K562 (cell line): ENCODE measurements at regions not wholly inside any gene's neighbourhood (a gene's known extent, or its start where the extent isn't known, plus 50 kb on each side); places are given as distances from the start of the nearest gene placed in this dataset.
A peak's percentile ranks its signal among the peaks of the same experiment; 100 is the strongest.
"Not testable (repeated sequence)": the region's sequence is repeated elsewhere in the genome, so short reads cannot be mapped to it uniquely, and the experiment has no call there.

Experiments
- ATAC-seq: fragments of 200-7000 bp; cut with Tn5 transposase; 3 replicates; pipeline ENCODE4 v1.9.1; 2020; ENCODE audit warnings: moderate library complexity
- BruUV-seq: library from RNA; stranded (reverse); fragments of 400-500 nt; replicated peaks from 2 replicates; lab custom pipeline; 2021; lab: Mats Ljungman, UMichigan
- CTCF ChIA-PET: fragments of 300-600 bp; formaldehyde crosslinking; extraction: SDS; loops from one replicate; lab custom pipeline; 2021; ENCODE audit warnings: low intra/inter-chr PET ratio; lab: Yijun Ruan, JAX
- POLR2A ChIA-PET: fragments of 300-600, 350-650 bp; sonication (Branson Sonifier 250); formaldehyde crosslinking; extraction: SDS; loops from one replicate; lab custom pipeline; 2021; ENCODE audit warnings: antibody characterized with exemption, inconsistent platforms; lab: Yijun Ruan, JAX
- DNase-seq, 4 experiments: peaks; one replicate each; pipeline versions ENCODE4 v3.0.0 to v3.0.0-alpha.2; 2011 to 2018; ENCODE audit warnings: low spot score in 3 of 4, mixed read lengths in 3 of 4; ENCODE audit errors: extremely low read depth in 1 of 4
- FAIRE-seq: peaks from 2 replicates; lab custom pipeline; 2011; peaks lifted over from hg19 to GRCh38; lab: Jason Lieb, UNC
- H2AFZ ChIP-seq: 2 replicates; pipeline ENCODE4 v1.6.0; 2011; ENCODE audit warnings: low read depth, low read length, control low read depth, inconsistent platforms
- H3K27ac ChIP-seq: fragments of 200-600 bp; 3 replicates; pipeline ENCODE4 v1.8.0; 2011; ENCODE audit warnings: low read depth, mild to moderate bottlenecking, control low read depth, inconsistent platforms, low read length, moderate library complexity, mixed read lengths; ENCODE audit errors: extremely low read depth
- H3K27me3 ChIP-seq, 2 experiments: fragments of 300-600 bp in 1 of 2; 2 replicates in 1 of 2; 3 replicates in 1 of 2; pipeline versions ENCODE4 v1.6.0 to v1.8.0; 2011; ENCODE audit warnings: inconsistent platforms in 2 of 2, low read length in 2 of 2, mild to moderate bottlenecking in 1 of 2, mixed read lengths in 1 of 2, moderate library complexity in 1 of 2; ENCODE audit not compliant: control insufficient read depth in 2 of 2, insufficient read depth in 2 of 2
- H3K36me3 ChIP-seq: fragments of 300-600 bp; 3 replicates; pipeline ENCODE4 v1.8.0; 2011; ENCODE audit warnings: mild to moderate bottlenecking, low read length, inconsistent platforms; ENCODE audit not compliant: control insufficient read depth, insufficient read depth
- H3K4me1 ChIP-seq, 2 experiments: fragments of 200-600 bp in 1 of 2; replicated peaks in 1 of 2; 2 replicates in 1 of 2; 3 replicates in 1 of 2; pipeline versions ENCODE4 v1.5.1 to v1.8.0; 2011; ENCODE audit warnings: inconsistent platforms in 2 of 2, low read length in 2 of 2, mild to moderate bottlenecking in 1 of 2, mixed read lengths in 1 of 2, moderate library complexity in 1 of 2; ENCODE audit not compliant: control insufficient read depth in 2 of 2, insufficient read depth in 2 of 2
- H3K4me2 ChIP-seq: 2 replicates; pipeline ENCODE4 v1.6.1; 2011; ENCODE audit warnings: low read length, control low read depth, inconsistent platforms, mixed read lengths; ENCODE audit not compliant: insufficient read depth
- H3K4me3 ChIP-seq: fragments of 200-600 bp; sonication (generic), shearing (Covaris generic); 2 replicates; pipeline ENCODE4 v1.5.1; 2016; ENCODE audit warnings: control low read depth, inconsistent platforms
- H3K79me2 ChIP-seq: fragments of 200-600 bp; 3 replicates; pipeline ENCODE4 v1.8.0; 2011; ENCODE audit warnings: low read length, inconsistent platforms; ENCODE audit not compliant: control insufficient read depth, insufficient read depth
- H3K9ac ChIP-seq, 2 experiments: 2 replicates each; pipeline versions ENCODE4 v1.6.0 to v1.6.1; 2011; ENCODE audit warnings: low read depth in 2 of 2, low read length in 2 of 2, control low read depth in 1 of 2, inconsistent platforms in 1 of 2, mild to moderate bottlenecking in 1 of 2, mixed read lengths in 1 of 2; ENCODE audit not compliant: insufficient read depth in 1 of 2
- H3K9me1 ChIP-seq: one replicate; pipeline ENCODE4 v1.6.0; 2011; ENCODE audit warnings: inconsistent platforms, mild to moderate bottlenecking, low read length, moderate library complexity; ENCODE audit not compliant: control insufficient read depth, insufficient read depth
- H3K9me3 ChIP-seq: replicated peaks from 2 replicates; pipeline ENCODE4 v1.5.1; 2011; ENCODE audit warnings: low read depth, low read length, inconsistent platforms; ENCODE audit not compliant: control insufficient read depth, insufficient read depth
- H4K20me1 ChIP-seq: replicated peaks from 2 replicates; pipeline ENCODE4 v1.6.1; 2011; ENCODE audit warnings: low read length, inconsistent platforms, mixed read lengths; ENCODE audit not compliant: control insufficient read depth, insufficient read depth
- NFIC ChIP-seq: fragments of 450-650 bp; IDR thresholded peaks from 2 replicates; pipeline ENCODE4 v1.6.1; 2017; ENCODE audit warnings: mild to moderate bottlenecking, inconsistent platforms
- WGBS: fragments of 100-300 bp; shearing (Covaris generic); methylation state at CpG from one replicate; pipeline ENCODE4 v1.1.6; 2016; ENCODE audit warnings: low coverage, mixed read lengths; ENCODE audit not compliant: insufficient coverage; ENCODE audit errors: missing lambda C conversion rate; 5-methylcytosine and 5-hydroxymethylcytosine counted together
- in situ Hi-C: fragments of 300-500 bp; cut with MboI; formaldehyde crosslinking; loops from 4 replicates; pipeline ENCODE4 v1.15.0; 2018; ENCODE audit warnings: inconsistent platforms, mixed read lengths
- intact Hi-C: fragments of 100-400 bp; cut with micrococcal nuclease; formaldehyde crosslinking; loops from 2 replicates; pipeline ENCODE4 v1.14.2; 2022

GRCh38 chr7:55741721-55742631, 120.6 kb downstream of the SEPTIN14 start:
- H3K4me2 ChIP-seq, H3K4me3 ChIP-seq, BruUV-seq, in situ Hi-C loops, H3K9me3 ChIP-seq, H4K20me1 ChIP-seq, H3K36me3 ChIP-seq, CTCF ChIA-PET, FAIRE-seq: not testable (repeated sequence)
- intact Hi-C loops = loop anchor here (10.0 kb wide), 1 partner anchor 223 kb away; the partner anchor contains the start of gene NIPSNAP2
- TF ChIP-seq NFIC = peak; percentile 60
- TF ChIP-seq, all 486 proteins: peak for 1; not testable (repeated sequence) for 485
- H3K4me1 ChIP-seq, POLR2A ChIA-PET, H3K27me3 ChIP-seq, DNase-seq, H3K79me2 ChIP-seq, H3K9ac ChIP-seq, H2AFZ ChIP-seq, H3K27ac ChIP-seq, ATAC-seq, H3K9me1 ChIP-seq: not testable (repeated sequence)
- 77% methylated on average over 28 of the region's 47 CpGs for WGBS

DNA sequence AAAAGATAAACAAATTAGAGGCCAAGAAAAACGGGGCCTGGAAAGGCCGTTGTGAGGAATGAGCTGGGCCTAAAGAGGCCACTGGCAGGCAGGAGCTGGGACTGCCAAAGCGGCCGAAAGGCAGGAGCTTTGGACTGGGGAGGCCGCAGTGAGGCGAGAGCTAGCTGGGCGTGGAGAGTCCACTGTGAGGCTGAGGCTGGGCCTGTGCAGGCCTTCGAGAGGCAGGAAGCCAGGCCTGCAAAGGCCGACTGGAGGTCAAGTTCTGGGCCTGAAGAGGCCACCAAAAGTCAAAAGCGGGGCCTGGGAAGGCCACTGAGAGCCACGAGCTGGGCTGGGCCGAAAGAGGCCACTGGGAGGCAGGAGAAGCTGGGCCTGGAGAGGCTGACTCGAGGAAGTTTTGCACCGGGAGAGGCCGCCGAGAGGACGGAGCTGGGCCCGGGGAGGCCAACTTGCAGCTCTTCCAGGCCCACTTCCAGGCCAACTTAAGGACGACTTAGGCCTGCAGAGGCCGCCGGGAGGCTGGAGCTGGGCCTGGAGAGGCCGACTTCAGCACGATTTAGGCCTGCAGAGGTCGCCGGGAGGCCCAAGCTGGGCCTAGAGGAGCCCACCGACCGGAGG, 121.8 kb downstream of the SEPTIN14 start:
- H3K79me2 ChIP-seq, H3K4me2 ChIP-seq, H3K4me3 ChIP-seq, H3K9me1 ChIP-seq, H2AFZ ChIP-seq, DNase-seq, H4K20me1 ChIP-seq, CTCF ChIA-PET, H3K27me3 ChIP-seq, in situ Hi-C loops, H3K36me3 ChIP-seq, FAIRE-seq, H3K4me1 ChIP-seq, BruUV-seq, ATAC-seq, H3K27ac ChIP-seq, H3K9me3 ChIP-seq, H3K9ac ChIP-seq: not testable (repeated sequence)
- 62% methylated on average over 24 of the region's 27 CpGs for whole genome bisulfite sequencing
- intact Hi-C loops = loop anchor here (10.0 kb wide), 1 partner anchor 224 kb away; the partner anchor contains the start of gene NIPSNAP2
- POLR2A ChIA-PET = interaction anchor here (0.6 kb wide), 1 partner anchor 469 kb away, joined by 4 read pairs; no protein-coding TSS in a partner anchor
